HL-60/S4 treated with phorbol 12-myristate 13-acetate at 8.2 ng/mL for 4 days and 3 days (cell line): ENCODE measurements at regions not wholly inside any gene's neighbourhood (a gene's known extent, or its start where the extent isn't known, plus 50 kb on each side); places are given as distances from the start of the nearest gene placed in this dataset.

Source experiments
- in situ Hi-C: fragments of 300-500 bp; cut with MboI; formaldehyde crosslinking; loops from 2 replicates; pipeline ENCODE4 v1.15.0; 2022; ENCODE audit warnings: low sequenced_read_pairs

GRCh38 chr14:71716041-71716772 lies 216.0 kb upstream of the RGS6 start:
- in situ Hi-C loops, result no loop called here

- in situ Hi-C loops, result no loop called here
These were observed 211.1 kb upstream of the RGS6 start for GRCh38 chr14:71720978-71721624.

DNA sequence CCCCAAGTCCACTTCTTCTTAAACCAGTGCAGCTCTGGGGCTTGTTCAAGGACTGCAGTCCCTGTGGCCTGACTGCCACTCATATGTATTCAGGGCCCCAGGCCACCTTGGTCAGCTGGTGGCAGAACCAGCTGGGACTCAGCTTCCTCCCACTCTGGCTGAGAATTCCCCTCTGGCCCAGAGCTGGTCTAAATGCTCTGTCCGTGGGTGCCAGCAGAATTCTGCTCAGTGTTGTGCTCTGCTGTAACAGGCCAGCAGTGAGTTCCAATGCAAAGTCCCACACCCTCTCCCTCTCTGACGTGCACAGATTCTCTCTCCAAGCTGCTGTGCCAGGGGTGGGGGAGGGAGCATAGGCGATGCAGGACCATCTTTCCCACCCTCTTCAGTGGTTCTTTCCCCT lies 210.4 kb upstream of the RGS6 start:
- in situ Hi-C loops, result no loop called here

GRCh38 chr14:71722885-71723284 lies 209.3 kb upstream of the RGS6 start:
- in situ Hi-C loops, result no loop called here

DNA sequence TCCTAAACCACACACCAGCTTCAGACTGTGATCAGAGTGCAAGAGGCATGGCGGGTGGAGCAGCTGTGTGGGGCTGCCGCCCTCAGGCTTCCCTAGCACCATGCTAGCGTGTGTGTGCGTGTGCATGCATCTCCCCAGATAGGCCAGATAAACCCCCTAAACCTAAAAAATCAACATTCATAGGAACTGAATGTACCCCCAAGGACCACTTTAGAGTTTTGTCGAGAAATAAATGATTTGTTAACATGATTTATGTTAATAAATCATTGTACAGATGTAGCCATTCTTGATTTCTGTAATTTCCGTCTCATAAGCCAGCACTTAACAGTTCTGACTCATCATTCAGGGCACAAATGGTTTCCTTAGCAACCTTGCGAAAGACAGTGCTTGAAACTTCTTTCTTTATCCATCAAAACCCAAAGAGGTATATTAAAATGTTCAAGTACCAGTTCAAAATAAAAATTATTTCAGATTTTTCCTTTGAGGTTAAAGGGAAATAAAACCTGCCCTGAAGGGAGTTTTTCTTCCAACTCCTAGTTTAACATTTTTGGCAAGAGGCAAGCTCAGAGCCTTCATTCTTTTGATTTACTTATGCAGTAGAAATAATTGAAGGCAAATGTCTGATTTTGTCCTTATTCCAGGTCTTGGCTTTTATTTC lies 206.2 kb upstream of the RGS6 start:
- in situ Hi-C loops, result loop anchor here (25.0 kb wide), 1 partner anchor 589 kb away; no protein-coding TSS in a partner anchor

- in situ Hi-C loops, result loop anchor here (25.0 kb wide), 1 partner anchor 589 kb away; no protein-coding TSS in a partner anchor
These were observed 205.6 kb upstream of the RGS6 start for GRCh38 chr14:71726580-71727021.

DNA sequence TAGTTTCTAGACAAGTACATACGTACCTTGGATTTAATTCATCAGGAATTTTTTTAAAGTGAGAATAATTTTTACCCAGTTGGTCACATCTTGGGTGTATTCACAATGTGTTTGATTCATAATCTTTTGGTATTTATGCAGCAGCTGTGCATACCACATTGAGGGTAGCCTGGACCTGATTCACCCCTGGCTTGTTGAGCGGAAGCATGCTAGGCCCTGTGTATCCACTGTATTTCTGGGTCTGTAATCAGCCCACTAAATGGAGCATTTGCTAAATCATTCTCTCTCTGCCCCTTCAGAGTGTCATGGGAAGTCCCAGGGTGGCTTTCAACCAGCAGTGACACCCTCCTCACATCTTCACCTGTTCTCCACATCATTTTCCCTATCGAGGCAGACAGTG lies 203.8 kb upstream of the RGS6 start:
- in situ Hi-C loops, result loop anchor here (25.0 kb wide), 1 partner anchor 591 kb away; no protein-coding TSS in a partner anchor

GRCh38 chr14:71729596-71729995 lies 202.6 kb upstream of the RGS6 start:
- in situ Hi-C loops, result loop anchor here (25.0 kb wide), 1 partner anchor 592 kb away; no protein-coding TSS in a partner anchor

- in situ Hi-C loops, result loop anchor here (25.0 kb wide), 1 partner anchor 593 kb away; no protein-coding TSS in a partner anchor
These were observed 201.8 kb upstream of the RGS6 start for GRCh38 chr14:71730471-71730870.

DNA sequence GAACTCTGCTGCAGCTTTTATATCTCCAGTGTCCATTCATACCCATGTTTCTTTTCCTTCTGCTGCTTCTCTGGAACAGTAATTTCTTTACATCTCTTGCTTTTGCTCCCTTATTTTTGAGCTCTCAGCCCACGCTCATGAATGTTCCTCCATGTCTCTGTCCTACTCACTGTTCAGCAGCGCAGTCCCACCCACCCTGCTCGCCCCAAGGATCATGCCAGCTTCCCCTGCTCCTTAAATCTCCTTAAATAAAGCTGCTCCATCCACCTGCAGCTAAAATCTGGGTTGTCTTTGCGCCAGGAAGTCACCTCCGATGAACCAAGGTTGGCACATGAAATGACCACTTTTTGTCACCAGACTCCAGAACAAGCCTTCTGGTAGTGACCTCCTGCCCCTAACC lies 201.1 kb upstream of the RGS6 start:
- in situ Hi-C loops, result loop anchor here (25.0 kb wide), 1 partner anchor 594 kb away; no protein-coding TSS in a partner anchor

- in situ Hi-C loops, result loop anchor here (25.0 kb wide), 1 partner anchor 596 kb away; no protein-coding TSS in a partner anchor
These were observed 198.9 kb upstream of the RGS6 start for GRCh38 chr14:71733210-71733883.

DNA sequence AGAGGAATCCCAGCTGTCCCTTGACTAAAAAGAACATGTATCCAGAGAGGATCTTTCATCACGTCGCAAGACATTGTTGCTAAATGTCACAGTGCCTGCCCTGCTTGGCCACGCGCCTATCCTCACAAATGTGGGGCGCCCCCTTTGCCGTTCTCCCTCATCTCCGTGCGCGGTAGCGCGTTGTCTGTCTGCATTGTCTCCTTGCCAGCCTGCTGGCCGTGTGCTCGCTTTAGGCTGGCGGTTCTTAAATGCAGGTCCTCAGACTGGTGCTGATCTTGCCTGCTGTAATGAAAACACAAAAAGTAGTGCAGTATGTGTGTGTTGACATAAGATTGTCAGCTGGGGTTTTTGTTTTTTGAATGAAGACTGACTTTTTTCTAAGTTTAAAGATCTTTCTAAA lies 198.2 kb upstream of the RGS6 start:
- in situ Hi-C loops, result loop anchor here (25.0 kb wide), 1 partner anchor 597 kb away; no protein-coding TSS in a partner anchor

GRCh38 chr14:71734885-71735284 lies 197.3 kb upstream of the RGS6 start:
- in situ Hi-C loops, result loop anchor here (25.0 kb wide), 1 partner anchor 598 kb away; no protein-coding TSS in a partner anchor

GRCh38 chr14:71737760-71738159 lies 194.5 kb upstream of the RGS6 start:
- in situ Hi-C loops, result loop anchor here (25.0 kb wide), 1 partner anchor 600 kb away; no protein-coding TSS in a partner anchor

- in situ Hi-C loops, result loop anchor here (25.0 kb wide), 1 partner anchor 602 kb away; no protein-coding TSS in a partner anchor
These were observed 192.8 kb upstream of the RGS6 start for GRCh38 chr14:71739273-71739990.

DNA sequence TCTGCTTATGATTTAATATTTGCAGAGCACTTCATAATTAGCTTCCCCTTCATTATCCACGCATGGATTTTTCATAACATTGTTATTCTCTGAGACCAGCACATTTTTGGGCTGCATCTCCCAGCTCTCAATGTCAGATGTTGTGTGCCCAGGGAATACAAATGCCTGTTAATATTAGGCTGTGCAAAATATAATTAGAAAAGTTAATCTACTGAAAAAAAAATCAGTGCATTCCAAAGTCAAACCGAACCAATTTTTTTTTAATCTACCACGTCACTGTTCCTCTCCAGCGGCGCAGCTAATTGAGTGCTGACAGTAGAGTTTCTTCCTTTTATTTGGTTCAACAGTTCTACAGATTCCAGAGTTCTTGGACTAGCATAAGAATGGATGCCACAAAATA lies 191.0 kb upstream of the RGS6 start:
- in situ Hi-C loops, result loop anchor here (25.0 kb wide), 1 partner anchor 604 kb away; no protein-coding TSS in a partner anchor

GRCh38 chr14:71742485-71742884 lies 189.7 kb upstream of the RGS6 start:
- in situ Hi-C loops, result loop anchor here (25.0 kb wide), 1 partner anchor 605 kb away; no protein-coding TSS in a partner anchor

GRCh38 chr14:71745072-71745471 lies 187.2 kb upstream of the RGS6 start:
- in situ Hi-C loops, result loop anchor here (25.0 kb wide), 1 partner anchor 608 kb away; no protein-coding TSS in a partner anchor

- in situ Hi-C loops, result loop anchor here (25.0 kb wide), 1 partner anchor 611 kb away; no protein-coding TSS in a partner anchor
These were observed 184.0 kb upstream of the RGS6 start for GRCh38 chr14:71748196-71748595.
